ENCODE measurements at regions not wholly inside any gene's neighbourhood (a gene's known extent, or its start where the extent isn't known, plus 50 kb on each side); places are given as distances from the start of the nearest gene placed in this dataset.

GRCh38 chr15:94666553-94666952 lies 435.2 kb downstream of the MCTP2 start:
- Histone ChIP-seq H3K9me2 (replicated peaks; ENCODE audit: insufficient read depth, low read length) (no peaks in the 10 kb centered on the region), H4K20me1 (ENCODE audit: insufficient read depth, low read length) (no peaks in the 10 kb centered on the region), H3K36me3 (replicated peaks; ENCODE audit: insufficient read depth, low read length) (no peaks in the 10 kb centered on the region), H2AFZ (ENCODE audit: low read length) (no peak overlapping the region), H3K27me3 (replicated peaks; ENCODE audit: insufficient read depth, low read length) (no peaks in the 10 kb centered on the region), H3K27ac (ENCODE audit: low read length) (no peak overlapping the region), H3K9me3 (replicated peaks; ENCODE audit: insufficient read depth, low read length) (no peaks in the 10 kb centered on the region), H3K9ac (ENCODE audit: low read length) (no peak overlapping the region), H3F3A (ENCODE audit: insufficient read depth, low read length) (no peaks in the 10 kb centered on the region), H3K4me2 (ENCODE audit: low read depth, low read length) (no peak overlapping the region), H3K4me1 (ENCODE audit: low read length) (no peaks in the 10 kb centered on the region), H3K79me2 (ENCODE audit: low read length) (no peaks in the 10 kb centered on the region), H3K4me3 (ENCODE audit: low read length) (no peak overlapping the region)
- TF ChIP-seq EZH2phosphoT487 (IDR thresholded peaks at IDR 0.05; ENCODE audit: low read length) (no peak), EZH2 (optimal IDR thresholded peaks at IDR 0.05; ENCODE audit: low read depth, low read length) (no peak)
- TF ChIP-seq, protein P1, sequence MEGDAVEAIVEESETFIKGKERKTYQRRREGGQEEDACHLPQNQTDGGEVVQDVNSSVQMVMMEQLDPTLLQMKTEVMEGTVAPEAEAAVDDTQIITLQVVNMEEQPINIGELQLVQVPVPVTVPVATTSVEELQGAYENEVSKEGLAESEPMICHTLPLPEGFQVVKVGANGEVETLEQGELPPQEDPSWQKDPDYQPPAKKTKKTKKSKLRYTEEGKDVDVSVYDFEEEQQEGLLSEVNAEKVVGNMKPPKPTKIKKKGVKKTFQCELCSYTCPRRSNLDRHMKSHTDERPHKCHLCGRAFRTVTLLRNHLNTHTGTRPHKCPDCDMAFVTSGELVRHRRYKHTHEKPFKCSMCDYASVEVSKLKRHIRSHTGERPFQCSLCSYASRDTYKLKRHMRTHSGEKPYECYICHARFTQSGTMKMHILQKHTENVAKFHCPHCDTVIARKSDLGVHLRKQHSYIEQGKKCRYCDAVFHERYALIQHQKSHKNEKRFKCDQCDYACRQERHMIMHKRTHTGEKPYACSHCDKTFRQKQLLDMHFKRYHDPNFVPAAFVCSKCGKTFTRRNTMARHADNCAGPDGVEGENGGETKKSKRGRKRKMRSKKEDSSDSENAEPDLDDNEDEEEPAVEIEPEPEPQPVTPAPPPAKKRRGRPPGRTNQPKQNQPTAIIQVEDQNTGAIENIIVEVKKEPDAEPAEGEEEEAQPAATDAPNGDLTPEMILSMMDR (IDR thresholded peaks at IDR 0.05; ENCODE audit: low read length): no peak
- no peak for DNase-seq

- no peaks in the 10 kb centered on the region for H3K9me2 ChIP-seq (replicated peaks; ENCODE audit: insufficient read depth, low read length)
- no peaks in the 10 kb centered on the region for H3K27me3 ChIP-seq (replicated peaks; ENCODE audit: insufficient read depth, low read length)
- TF ChIP-seq EZH2phosphoT487 (IDR thresholded peaks at IDR 0.05; ENCODE audit: low read length): no peak
- TF ChIP-seq EZH2 (optimal IDR thresholded peaks at IDR 0.05; ENCODE audit: low read depth, low read length): no peak
- TF ChIP-seq, protein P1 (IDR thresholded peaks at IDR 0.05; ENCODE audit: low read length): no peak
- H3K79me2 ChIP-seq (ENCODE audit: low read length): no peaks in the 10 kb centered on the region
- H3K4me1 ChIP-seq (ENCODE audit: low read length): no peaks in the 10 kb centered on the region
- H3K9me3 ChIP-seq (replicated peaks; ENCODE audit: insufficient read depth, low read length): no peaks in the 10 kb centered on the region
- H3F3A ChIP-seq (ENCODE audit: insufficient read depth, low read length): no peaks in the 10 kb centered on the region
- DNase-seq: no peak
- no peaks in the 10 kb centered on the region for H3K36me3 ChIP-seq (replicated peaks; ENCODE audit: insufficient read depth, low read length)
- no peaks in the 10 kb centered on the region for H4K20me1 ChIP-seq (ENCODE audit: insufficient read depth, low read length)
- no peak overlapping the region for H3K27ac ChIP-seq (ENCODE audit: low read length)
- H3K4me2 ChIP-seq (ENCODE audit: low read depth, low read length): no peak overlapping the region
- no peak overlapping the region for H3K9ac ChIP-seq (ENCODE audit: low read length)
- H2AFZ ChIP-seq (ENCODE audit: low read length): no peak overlapping the region
- no peak overlapping the region for H3K4me3 ChIP-seq (ENCODE audit: low read length)
Observed at GRCh38 chr15:94667109-94667508, 435.7 kb downstream of the MCTP2 start.

GRCh38 chr15:94670438-94671034 lies 439.2 kb downstream of the MCTP2 start:
- Histone ChIP-seq H2AFZ (ENCODE audit: low read length) (no peak overlapping the region), H3K27ac (ENCODE audit: low read length) (no peak overlapping the region), H3K4me3 (ENCODE audit: low read length) (no peak overlapping the region), H4K20me1 (ENCODE audit: insufficient read depth, low read length) (no peaks in the 10 kb centered on the region), H3K4me2 (ENCODE audit: low read depth, low read length) (no peak overlapping the region), H3K9me3 (replicated peaks; ENCODE audit: insufficient read depth, low read length) (no peaks in the 10 kb centered on the region), H3F3A (ENCODE audit: insufficient read depth, low read length) (no peaks in the 10 kb centered on the region), H3K79me2 (ENCODE audit: low read length) (no peaks in the 10 kb centered on the region), H3K9me2 (replicated peaks; ENCODE audit: insufficient read depth, low read length) (no peaks in the 10 kb centered on the region), H3K27me3 (replicated peaks; ENCODE audit: insufficient read depth, low read length) (no peaks in the 10 kb centered on the region), H3K4me1 (ENCODE audit: low read length) (no peaks in the 10 kb centered on the region), H3K9ac (ENCODE audit: low read length) (no peak overlapping the region), H3K36me3 (replicated peaks; ENCODE audit: insufficient read depth, low read length) (no peaks in the 10 kb centered on the region)
- DNase-seq: peak; percentile 18
- TF ChIP-seq, protein P1 (IDR thresholded peaks at IDR 0.05; ENCODE audit: low read length): peak; percentile 62
- TF ChIP-seq EZH2 (optimal IDR thresholded peaks at IDR 0.05; ENCODE audit: low read depth, low read length): no peak

Data from MM.1S (cell line).